UCSD-AML1 (cell line): ENCODE measurements at regions not wholly inside any gene's neighbourhood (a gene's known extent, or its start where the extent isn't known, plus 50 kb on each side); places are given as distances from the start of the nearest gene placed in this dataset.

Experiments used
- DNase-seq: peaks from one replicate; lab custom pipeline; 2025; ENCODE audit not compliant: unreplicated experiment; lab: John Stamatoyannopoulos, UW

DNA sequence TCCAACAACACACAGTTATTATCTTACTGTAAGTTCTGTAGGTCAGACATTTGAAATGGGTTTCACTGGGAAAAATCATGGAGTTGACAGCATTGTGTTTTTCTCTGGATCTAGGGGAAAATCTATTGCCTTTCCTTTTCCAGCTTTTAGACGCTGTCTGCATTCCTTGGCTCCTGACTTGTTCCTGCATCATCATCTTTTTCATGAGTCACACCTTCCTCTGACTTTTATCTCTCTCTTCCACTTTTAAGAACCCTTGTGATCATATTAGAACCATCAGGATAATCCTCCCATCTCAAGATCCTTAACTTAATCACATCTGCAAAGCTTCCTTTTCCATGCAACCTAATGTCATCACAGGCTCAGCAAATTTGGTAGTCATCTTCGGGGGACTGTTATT is 1454.8 kb downstream of the RPA4 start:
- no peak for DNase-seq

DNA sequence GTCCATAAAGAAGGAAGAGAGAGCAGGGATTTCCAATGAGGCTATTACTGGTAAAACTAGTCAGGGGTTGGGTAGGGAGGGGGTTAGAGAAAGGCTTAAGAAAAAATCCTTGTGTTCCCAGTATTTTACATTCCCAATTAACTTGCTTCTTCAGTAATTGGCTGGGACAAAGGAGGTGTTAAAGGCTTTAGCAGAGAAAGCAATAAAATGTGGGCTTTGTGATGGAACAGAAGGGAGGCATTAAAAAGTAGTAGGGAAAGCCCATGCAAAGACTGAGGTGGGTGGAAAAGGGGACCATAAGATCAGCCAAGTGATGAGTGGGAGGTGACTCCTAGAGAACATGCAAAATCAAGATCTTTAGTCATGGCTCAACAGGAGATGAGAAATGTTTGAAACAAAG is 1467.2 kb downstream of the RPA4 start:
- DNase-seq: no peak

DNA sequence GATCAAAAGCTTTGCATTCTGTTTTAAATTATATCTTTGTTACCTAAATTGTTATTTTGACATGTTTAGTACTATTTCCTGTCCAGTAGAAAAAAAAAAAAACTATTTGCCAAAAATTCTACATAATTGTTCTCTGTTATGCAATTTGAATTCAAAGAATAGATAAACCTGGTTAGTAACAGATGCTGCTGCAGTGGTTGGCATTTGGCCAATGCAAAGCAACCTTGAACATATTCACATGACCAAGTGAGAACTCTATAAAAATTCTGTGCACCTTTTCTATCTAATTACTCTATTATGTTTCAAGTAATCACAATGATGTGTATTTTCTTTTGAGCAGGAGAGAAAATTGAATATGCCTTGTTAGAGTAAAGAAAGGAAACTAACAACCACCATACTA is 1473.4 kb downstream of the RPA4 start:
- DNase-seq: no peak

DNA sequence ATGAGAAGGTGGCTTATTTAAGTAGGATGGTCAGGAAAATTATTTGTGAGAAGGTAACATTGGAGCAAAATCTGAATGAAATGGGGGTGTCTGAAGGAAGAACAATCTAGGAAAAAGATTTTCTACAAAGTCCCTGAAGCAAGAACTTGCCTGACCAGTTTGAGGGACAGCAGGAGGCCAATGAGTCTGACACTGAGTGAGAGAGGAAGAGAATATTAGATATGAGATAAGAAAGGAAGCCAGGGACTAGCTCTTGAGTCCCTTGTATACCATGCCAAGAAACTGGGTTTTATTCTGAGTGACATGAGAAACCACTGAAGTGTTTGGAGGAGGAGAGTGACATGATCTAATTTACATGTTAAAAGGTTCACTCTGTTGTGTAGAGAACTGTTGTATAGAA is 1478.9 kb downstream of the RPA4 start:
- no peak for DNase-seq

DNA sequence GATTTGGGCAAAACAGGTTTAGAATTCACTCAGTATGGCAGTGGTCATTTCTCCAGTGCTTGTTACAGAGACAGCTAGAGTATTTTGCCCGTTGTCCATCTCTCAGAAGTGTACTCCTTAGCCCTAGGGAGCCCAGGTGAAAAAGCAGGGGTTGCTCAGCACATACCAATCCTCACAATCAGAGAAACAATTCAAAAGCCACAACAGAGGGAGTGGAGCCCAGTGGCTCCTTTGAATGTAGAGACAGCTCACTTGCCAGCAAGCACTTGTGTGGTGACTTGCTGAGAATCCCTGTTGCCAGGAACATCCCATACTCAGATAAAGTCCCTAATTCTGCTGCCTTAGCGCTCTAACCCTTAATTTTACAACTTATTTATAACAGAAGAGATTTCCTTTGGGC is 1488.3 kb downstream of the RPA4 start:
- no peak for DNase-seq

DNA sequence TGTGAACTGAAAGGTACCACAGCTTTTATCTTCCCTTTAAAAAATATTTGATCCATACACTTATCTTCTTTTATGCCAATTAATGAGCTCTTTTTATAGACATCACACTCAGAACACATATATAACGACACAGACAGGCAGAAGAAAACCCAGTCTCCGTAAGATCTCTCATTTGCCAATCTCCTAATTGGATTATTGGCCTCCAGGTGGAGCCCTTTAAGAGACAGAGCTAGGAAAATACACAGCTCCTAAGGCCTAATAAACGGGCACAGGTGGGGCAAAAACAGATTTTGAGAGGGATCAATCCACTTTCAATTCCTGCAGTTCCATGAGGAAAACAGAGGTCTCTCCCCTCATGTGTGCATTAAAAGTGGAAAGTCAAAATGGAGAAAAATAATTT is 1495.4 kb downstream of the RPA4 start:
- no peak for DNase-seq

DNA sequence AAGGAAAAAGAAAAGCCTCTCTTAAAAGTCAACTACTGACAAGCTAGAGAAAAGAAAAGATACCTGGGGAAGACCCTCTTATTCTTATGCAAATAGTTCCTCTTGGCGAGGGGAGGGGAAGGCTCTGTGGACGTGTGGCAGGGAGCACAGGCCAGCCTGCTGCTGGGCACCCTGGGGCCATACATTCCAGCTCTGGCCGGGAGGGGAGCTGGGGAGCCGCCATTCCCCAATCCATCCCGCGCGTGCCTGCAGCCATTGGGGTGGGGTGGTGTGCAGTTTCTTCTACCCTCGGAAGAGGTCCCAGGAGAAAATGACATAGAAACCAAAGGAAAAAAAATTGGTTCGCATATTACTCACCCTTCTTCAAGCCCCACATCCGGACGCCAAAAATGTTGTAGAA is 1496.4 kb downstream of the RPA4 start:
- no peak for DNase-seq

DNA sequence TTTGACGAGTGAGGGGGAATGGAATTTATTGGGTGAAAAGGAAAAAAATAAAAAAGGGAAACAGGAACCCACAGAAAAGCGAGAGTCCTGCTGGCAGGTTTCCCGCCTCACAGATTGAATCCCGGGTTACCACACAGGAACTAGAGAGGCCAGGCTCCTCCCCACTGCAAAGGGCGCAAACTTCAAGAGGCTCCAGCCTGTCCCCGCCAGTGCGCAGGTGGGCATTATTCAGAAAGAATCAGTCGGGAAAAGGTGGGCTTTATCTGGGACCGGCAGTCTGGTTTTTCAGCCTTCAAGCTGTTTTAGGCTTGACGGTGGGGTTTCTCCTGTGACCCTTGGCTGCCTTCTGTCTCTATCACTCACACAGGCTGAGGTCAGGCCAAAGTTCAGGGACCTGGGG is 1496.8 kb downstream of the RPA4 start:
- no peak for DNase-seq

DNA sequence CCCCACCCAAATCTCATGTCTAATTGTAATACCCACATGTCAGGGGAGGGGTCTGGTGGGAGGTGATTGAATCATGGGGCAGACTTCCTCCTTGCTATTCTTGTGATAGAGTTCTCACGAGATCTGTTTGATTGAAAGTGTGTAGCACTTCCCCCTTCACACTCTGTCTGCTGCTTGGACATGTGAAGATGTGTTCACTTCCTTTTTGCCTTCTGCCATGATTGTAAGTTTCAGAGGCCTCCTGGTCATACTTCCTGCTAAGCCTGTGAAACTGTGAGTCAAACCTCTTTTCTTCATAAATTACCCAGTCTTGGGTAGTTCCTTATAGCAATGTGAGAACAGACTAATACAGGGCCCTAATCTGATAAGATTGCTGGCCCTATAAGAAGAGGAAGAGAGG is 1514.8 kb downstream of the RPA4 start:
- no peak for DNase-seq

DNA sequence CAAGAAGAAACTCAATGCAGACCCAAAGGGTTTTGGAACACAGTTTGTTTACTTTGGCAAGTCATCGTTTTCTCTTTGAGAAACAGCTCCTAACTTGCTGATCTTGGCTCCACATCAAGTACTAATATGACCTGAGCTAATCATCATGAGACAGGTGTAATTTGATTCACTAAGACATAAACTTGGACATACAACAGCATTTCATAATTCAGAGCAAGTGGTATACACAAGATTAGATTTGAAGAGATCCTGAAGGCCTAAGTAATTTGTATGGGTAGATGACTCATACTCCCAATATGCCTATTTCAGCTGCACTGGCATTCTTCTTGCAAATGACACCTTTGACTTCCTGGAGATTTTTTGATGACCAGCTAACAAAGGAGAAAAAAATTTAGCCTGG is 1521.7 kb downstream of the RPA4 start:
- DNase-seq: no peak

DNA sequence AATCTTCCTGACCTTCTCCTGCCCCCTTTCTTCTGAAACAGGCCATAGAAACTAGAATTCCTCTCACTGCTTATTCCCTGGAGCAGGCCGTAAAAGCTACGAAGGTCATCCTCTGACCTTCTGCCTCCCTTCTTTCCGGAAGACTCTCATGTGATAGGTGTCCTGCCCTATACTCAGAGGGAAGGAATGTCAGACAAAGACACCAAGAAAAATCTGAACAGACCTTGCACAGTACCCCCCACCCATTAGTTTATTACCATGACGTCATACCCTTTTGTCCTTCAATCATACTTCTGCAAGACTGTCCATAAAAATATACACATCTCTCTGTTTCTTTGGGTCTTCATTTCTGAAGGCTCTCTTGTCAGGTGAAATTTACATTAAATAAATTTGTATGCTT is 1523.9 kb downstream of the RPA4 start:
- DNase-seq: no peak

DNA sequence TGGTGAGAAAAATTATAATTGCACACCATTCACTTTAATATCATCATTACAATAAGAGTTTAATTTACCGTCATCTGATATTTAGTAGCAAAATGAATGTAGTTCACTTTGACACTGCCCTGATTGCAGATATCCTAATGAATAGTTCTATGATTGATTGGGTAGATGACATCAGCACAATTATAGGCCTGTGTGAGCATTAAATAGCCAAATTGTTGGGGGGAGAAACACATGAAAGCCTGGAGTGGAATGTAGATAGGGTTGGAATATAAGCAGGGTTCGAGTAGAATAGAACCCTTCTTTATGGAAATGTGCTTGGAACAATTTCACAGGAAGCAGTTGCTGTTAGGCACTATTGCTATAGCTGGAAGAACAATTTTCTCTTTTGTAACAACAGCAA is 1526.2 kb downstream of the RPA4 start:
- no peak for DNase-seq

DNA sequence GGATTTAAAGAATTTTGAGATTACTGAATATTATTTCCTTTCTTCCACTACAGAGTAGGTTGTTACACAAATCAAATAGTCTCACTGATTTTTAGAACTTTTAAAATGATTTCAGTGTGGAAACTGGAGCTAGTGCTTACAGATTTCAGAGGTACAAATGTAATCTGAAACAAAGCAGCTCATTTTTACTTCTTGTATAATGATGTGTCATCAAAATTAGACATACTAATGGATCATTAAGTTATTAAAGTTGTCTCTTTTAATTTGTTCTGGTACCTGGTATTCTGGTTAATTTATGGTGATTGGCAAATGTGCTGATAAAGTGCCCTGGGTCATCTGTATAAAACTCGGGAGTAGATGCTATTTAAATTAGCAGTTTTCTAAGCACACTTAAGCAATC is 1528.3 kb downstream of the RPA4 start:
- no peak for DNase-seq

DNA sequence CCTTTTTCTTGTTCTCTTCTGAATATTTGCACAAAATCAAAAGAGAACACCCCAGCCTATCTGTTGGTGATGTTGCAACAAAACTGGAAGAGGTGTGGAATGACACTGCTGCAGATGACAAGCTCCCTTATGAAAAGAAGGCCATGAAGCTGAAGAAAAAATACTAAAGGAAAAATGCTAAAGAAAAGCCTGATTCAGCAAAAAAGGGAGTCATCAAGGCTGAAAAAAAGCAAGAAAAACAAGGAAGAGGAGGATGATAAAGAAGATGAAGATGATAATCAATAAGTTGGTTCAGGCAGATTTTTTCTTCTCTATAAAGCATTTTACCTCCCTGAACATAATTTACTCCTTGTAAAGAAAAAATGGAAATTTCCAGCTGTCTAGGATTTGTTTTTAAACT is 1538.8 kb downstream of the RPA4 start:
- DNase-seq: no peak

DNA sequence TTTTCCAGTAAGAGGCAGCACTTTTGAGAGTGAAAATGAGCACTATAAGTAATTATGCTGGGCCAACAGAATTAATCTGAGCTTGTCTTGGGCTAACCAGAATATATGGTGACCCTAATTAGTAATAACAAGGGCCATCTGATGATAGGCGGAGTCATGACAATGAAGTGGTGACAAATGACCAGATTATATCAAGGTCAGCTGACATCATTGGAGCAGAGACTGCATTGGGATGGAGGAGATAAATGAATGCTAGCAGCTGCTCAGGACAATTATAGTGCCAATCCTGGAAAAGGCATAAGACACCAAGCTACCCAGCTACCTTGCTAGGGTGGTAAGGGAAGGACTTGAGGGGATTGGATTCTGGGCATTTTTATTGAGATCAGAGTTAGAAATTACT is 1548.7 kb downstream of the RPA4 start:
- no peak for DNase-seq

DNA sequence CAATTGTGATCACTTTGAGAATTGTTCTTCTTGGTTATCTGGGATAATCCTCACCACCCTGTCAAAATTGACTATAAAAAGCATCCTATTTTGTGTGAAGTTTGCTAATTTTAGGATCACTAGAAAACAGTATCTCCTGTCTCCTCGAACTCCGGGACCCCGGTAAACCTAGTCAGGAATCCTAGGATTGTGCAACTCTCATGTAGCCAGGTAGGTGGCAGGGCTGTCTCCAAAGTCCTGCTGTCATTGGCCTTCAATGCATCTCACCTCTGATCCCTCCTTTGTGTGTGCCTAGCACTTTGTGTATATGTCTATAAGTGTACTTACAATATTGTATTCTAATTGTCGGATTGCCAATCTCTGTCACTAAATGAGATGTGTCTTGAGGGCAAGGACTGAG is 1564.8 kb downstream of the RPA4 start:
- no peak for DNase-seq

DNA sequence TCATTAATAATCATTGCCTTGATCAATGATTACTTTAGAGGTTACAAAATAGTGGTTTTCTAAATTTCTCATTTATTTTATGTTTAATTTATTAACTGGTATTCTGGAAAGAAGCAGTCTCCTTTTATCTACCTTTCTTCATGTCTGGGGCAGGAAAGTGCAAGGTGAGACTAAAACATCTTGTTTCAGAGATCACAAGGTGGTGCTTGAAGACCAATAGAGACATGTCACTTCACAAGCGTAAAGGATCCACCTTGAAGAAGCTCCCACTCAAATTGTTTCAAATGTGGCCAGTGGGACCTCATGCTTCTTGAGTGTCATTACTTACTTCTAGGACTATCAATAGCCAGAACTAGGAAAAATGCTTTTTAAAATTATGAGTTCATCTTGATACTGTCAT is 1568.7 kb downstream of the RPA4 start:
- DNase-seq: no peak

DNA sequence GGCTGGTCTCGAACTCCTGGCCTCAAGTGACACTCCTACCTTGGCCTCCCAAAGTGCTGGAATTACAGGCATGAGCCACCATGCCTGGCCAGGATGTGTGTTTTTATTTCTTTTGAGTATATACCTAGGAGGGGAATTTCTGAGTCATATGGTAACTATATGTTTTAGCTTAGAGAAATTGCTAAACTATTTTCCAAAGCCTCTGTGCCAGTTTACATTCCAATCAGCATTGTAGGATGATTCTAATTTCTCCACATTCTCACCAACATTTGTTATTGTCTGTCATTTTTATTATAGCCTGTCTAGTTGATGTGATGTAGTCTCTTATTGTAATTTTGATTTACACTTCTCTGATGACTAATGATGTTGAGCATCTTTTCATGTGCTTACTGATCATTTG is 1576.0 kb downstream of the RPA4 start:
- DNase-seq: no peak

DNA sequence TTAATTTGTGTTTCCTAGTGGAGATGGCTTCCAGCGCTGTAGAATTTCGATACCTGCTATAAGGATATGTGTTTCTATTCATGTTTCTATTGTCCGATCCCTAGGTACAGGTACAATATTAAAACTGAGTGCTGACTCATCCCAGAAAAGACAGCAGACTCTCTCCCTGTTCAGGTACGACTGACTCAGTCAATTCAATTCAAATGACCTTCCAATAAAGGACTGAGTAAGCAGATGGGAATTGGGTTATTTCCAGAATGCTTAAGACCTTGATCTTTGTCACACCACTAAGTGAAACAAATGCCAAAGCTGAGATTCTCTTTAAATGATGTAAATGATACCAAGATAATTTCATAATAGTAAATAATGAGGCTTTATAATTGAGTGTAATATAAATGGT is 1596.9 kb downstream of the RPA4 start:
- DNase-seq: no peak

DNA sequence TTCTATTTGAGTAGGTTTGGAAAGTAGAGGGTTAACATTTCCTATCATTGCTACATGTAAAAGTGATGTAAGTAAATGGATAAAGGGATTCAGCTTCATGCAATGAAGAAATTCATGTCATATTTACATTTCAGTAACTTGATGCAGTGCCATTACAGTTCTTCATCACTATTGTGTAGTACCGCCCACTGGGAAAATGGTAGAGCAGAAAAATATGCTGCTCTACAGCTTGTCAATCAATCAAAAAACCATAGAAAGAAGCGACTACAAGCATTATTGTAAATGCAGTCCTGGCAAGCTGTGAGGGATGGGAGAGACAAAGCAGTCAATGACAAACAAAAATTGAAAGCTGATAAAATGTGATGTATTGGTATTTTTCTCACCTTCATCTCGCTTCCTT is 1597.9 kb downstream of the RPA4 start:
- DNase-seq: no peak

DNA sequence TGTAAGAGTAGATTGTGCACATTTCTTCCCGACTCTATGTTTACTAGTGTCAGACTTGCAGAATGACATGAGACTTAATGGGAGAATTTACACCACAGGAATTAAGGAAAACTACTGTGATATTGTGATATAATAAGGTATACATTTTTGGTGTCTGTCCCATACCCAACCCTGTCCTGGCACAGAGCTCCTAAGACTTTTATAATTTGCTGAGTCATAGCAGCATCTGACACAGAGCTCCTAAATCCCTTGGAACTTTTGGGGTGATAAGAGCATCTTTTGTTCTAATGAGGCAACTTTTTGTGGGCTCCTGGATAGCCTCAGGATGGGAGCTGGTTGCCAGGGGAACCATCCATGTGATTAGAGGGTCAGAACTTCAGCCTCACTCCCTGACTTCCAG is 1607.0 kb downstream of the RPA4 start:
- no peak for DNase-seq

DNA sequence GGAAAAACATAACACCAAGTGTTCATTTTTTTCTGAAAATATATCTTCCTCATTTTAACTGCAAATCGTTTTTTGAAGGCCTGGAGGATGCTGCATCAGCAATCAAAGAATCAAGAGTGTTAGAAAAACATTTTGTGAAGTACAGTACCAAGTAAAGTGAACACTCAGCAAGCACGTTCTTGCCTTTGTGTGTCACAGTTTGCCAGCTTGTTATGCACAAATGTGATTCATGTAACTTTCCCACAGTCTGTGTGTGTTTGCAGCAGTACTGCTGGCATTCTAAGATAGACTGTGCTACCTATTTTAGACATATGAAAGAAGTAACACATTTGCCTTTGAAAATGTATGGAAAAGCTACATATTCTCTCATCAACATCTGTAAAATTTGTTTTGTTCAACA is 1617.7 kb downstream of the RPA4 start:
- no peak for DNase-seq

DNA sequence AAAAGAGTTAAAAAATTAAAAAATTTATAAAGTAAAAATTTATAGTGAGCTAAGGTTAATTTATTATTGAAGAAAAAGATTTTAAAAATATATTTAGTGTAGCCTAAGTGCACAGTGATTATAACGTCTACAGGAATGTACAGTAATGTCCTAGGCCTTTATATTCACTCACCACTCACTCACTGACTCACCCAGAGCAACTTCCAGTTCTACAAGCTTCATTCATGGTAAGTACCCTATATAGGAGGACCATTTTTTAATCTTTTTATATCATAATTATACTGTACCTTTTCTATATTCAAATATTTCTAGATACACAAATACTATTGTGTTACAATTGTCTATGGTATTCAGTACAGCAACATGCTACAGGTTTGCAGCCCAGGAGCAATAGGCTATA is 1623.2 kb downstream of the RPA4 start:
- DNase-seq: no peak

DNA sequence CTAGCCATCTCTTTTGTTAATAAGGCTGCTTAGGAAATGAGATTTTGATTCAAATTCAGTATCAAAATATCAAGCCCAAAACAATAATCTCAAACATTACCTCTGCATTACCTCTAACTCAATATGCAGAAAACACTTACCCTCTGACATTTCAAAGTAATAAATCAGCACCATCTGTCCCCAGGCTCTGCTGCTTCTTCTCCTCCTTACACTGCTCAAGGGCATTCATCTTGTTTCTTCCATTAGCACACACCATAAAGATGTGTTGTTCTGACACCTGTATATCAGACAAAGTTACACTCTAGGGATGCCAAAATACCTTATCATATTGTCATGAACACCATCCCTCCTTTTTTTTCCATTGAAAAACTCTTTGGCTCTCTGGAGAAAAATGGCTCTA is 1630.3 kb downstream of the RPA4 start:
- no peak for DNase-seq
